IMR-90 (cell line): ENCODE measurements at regions not wholly inside any gene's neighbourhood (a gene's known extent, or its start where the extent isn't known, plus 50 kb on each side); places are given as distances from the start of the nearest gene placed in this dataset.

Experiments
- ATAC-seq: fragments of 200-7000 bp; cut with Tn5 transposase; 2 replicates; pipeline ENCODE4 v1.9.1; 2020; ENCODE audit warnings: low read depth, mild to moderate bottlenecking, moderate library complexity
- BruUV-seq: library from RNA; stranded (reverse); fragments of 400-500 nt; replicated peaks from 2 replicates; lab custom pipeline; 2021; lab: Mats Ljungman, UMichigan
- CTCF ChIA-PET: fragments of 300-600 bp; formaldehyde crosslinking; extraction: SDS; loops from one replicate; lab custom pipeline; 2021; ENCODE audit warnings: antibody characterized with exemption; lab: Yijun Ruan, JAX
- POLR2A ChIA-PET: fragments of 300-600 bp; sonication (Branson Sonifier 250); formaldehyde crosslinking; loops from one replicate; lab custom pipeline; 2022; ENCODE audit warnings: antibody characterized with exemption; ENCODE audit not compliant: unreplicated experiment; lab: Charles Lee
- DNase-seq: peaks from one replicate; pipeline ENCODE4 v3.0.0; 2013
- H2AFZ ChIP-seq: replicated peaks from 2 replicates; pipeline ENCODE3; 2013; ENCODE audit warnings: low read length, mild to moderate bottlenecking; ENCODE audit not compliant: poor library complexity
- H2AK5ac ChIP-seq: 2 replicates; pipeline ENCODE4 v1.6.1; 2013; ENCODE audit warnings: low read depth, low read length, inconsistent platforms
- H2AK9ac ChIP-seq: replicated peaks from 2 replicates; pipeline ENCODE3; 2013; ENCODE audit warnings: mild to moderate bottlenecking, low read depth, low read length, moderate library complexity; ENCODE audit not compliant: poor library complexity
- H2BK120ac ChIP-seq: 2 replicates; pipeline ENCODE4 v1.6.1; 2013; ENCODE audit warnings: low read depth, low read length, inconsistent platforms
- H2BK15ac ChIP-seq: 3 replicates; pipeline ENCODE4 v1.6.1; 2013; ENCODE audit warnings: low read depth, low read length, inconsistent platforms
- H2BK20ac ChIP-seq: 2 replicates; pipeline ENCODE4 v1.6.1; 2013; ENCODE audit warnings: low read depth, mild to moderate bottlenecking, inconsistent platforms, low read length, moderate library complexity
- H2BK5ac ChIP-seq: 2 replicates; pipeline ENCODE4 v1.6.1; 2013; ENCODE audit warnings: mild to moderate bottlenecking, low read depth, low read length, inconsistent platforms; ENCODE audit not compliant: poor library complexity, severe bottlenecking
- H3K14ac ChIP-seq: replicated peaks from 2 replicates; pipeline ENCODE4 v1.6.1; 2013; ENCODE audit warnings: low read depth, low read length, inconsistent platforms
- H3K18ac ChIP-seq: 2 replicates; pipeline ENCODE4 v1.6.1; 2013; ENCODE audit warnings: low read depth, low read length, control low read depth
- H3K23ac ChIP-seq: 2 replicates; pipeline ENCODE4 v1.6.1; 2013; ENCODE audit warnings: low read depth, low read length, inconsistent platforms
- H3K27ac ChIP-seq: 2 replicates; pipeline ENCODE4 v1.5.1; 2013; ENCODE audit warnings: mild to moderate bottlenecking, control low read depth, low read length; ENCODE audit not compliant: insufficient read depth
- H3K27me3 ChIP-seq: 2 replicates; pipeline ENCODE4 v1.6.1; 2013; ENCODE audit warnings: low read length; ENCODE audit not compliant: control insufficient read depth, insufficient read depth
- H3K36me3 ChIP-seq: 2 replicates; pipeline ENCODE4 v1.6.1; 2013; ENCODE audit warnings: low read length, mixed read lengths; ENCODE audit not compliant: control insufficient read depth, insufficient read depth
- H3K4ac ChIP-seq: 2 replicates; pipeline ENCODE4 v1.6.1; 2013; ENCODE audit warnings: low read depth, low read length, inconsistent platforms
- H3K4me1 ChIP-seq: 2 replicates; pipeline ENCODE4 v1.6.1; 2013; ENCODE audit warnings: low read length, mixed read lengths; ENCODE audit not compliant: control insufficient read depth, insufficient read depth
- H3K4me2 ChIP-seq: 2 replicates; pipeline ENCODE4 v1.6.1; 2013; ENCODE audit warnings: low read depth, mild to moderate bottlenecking, control low read depth, low read length, moderate library complexity
- H3K4me3 ChIP-seq: 2 replicates; pipeline ENCODE4 v1.5.1; 2013; ENCODE audit warnings: low read depth, mild to moderate bottlenecking, control low read depth, low read length, moderate library complexity; ENCODE audit not compliant: insufficient read depth
- H3K56ac ChIP-seq: 2 replicates; pipeline ENCODE4 v1.6.1; 2013; ENCODE audit warnings: low read length, inconsistent platforms; ENCODE audit not compliant: insufficient read depth; ENCODE audit errors: extremely low read depth
- H3K79me1 ChIP-seq, 2 experiments: 2 replicates each; pipeline ENCODE4 v1.6.1; 2013; ENCODE audit warnings: low read length in 2 of 2, inconsistent platforms in 1 of 2, low read depth in 1 of 2
- H3K9ac ChIP-seq: 2 replicates; pipeline ENCODE4 v1.6.1; 2013; ENCODE audit warnings: low read depth, low read length, control low read depth
- H3K9me1 ChIP-seq: 2 replicates; pipeline ENCODE4 v1.6.1; 2013; ENCODE audit warnings: low read length, inconsistent platforms; ENCODE audit not compliant: insufficient read depth
- H3K9me3 ChIP-seq: 2 replicates; pipeline ENCODE4 v1.6.1; 2013; ENCODE audit warnings: low read length; ENCODE audit not compliant: control insufficient read depth, insufficient read depth
- H4K20me1 ChIP-seq: 2 replicates; pipeline ENCODE4 v1.6.1; 2013; ENCODE audit warnings: low read length, inconsistent platforms; ENCODE audit not compliant: insufficient read depth
- H4K5ac ChIP-seq: 2 replicates; pipeline ENCODE4 v1.6.1; 2013; ENCODE audit warnings: mild to moderate bottlenecking, low read depth, low read length, control low read depth
- H4K8ac ChIP-seq, 2 experiments: 2 replicates each; pipeline ENCODE4 v1.6.1; 2013; ENCODE audit warnings: low read depth in 2 of 2, low read length in 2 of 2, control low read depth in 1 of 2, inconsistent platforms in 1 of 2
- H4K91ac ChIP-seq: 2 replicates; pipeline ENCODE4 v1.6.1; 2013; ENCODE audit warnings: low read depth, low read length, inconsistent platforms; ENCODE audit not compliant: insufficient read depth
- CHD1 ChIP-seq: IDR thresholded peaks from 2 replicates; pipeline ENCODE4 v1.6.1; 2012; ENCODE audit warnings: low read depth, low read length, improper control_type of control experiment
- FOS ChIP-seq: fragments of 150-350 bp; IDR thresholded peaks from 2 replicates; pipeline ENCODE4 v1.6.1; 2016; ENCODE audit warnings: low read depth, low read length
- MAFK ChIP-seq: IDR thresholded peaks from 2 replicates; pipeline ENCODE4 v1.6.1; 2012; ENCODE audit warnings: low read depth, low read length, improper control_type of control experiment
- MAZ ChIP-seq: IDR thresholded peaks from 2 replicates; pipeline ENCODE4 v1.6.1; 2012; ENCODE audit warnings: low read depth, mild to moderate bottlenecking, low read length, improper control_type of control experiment, moderate library complexity, borderline replicate concordance
- MXI1 ChIP-seq: IDR thresholded peaks from 2 replicates; pipeline ENCODE4 v1.6.1; 2012; ENCODE audit warnings: low read depth, mild to moderate bottlenecking, low read length, moderate library complexity, borderline replicate concordance
- RFX5 ChIP-seq: IDR thresholded peaks from 2 replicates; pipeline ENCODE4 v1.8.0; 2012; ENCODE audit warnings: low read depth, mild to moderate bottlenecking, low read length, moderate library complexity
- SMC3 ChIP-seq: fragments of 150-350 bp; IDR thresholded peaks from 2 replicates; pipeline ENCODE4 v1.6.1; 2016; ENCODE audit warnings: low read depth, mild to moderate bottlenecking, antibody characterized with exemption, low read length, moderate library complexity
- USF2 ChIP-seq: fragments of 150-350 bp; IDR thresholded peaks from 2 replicates; pipeline ENCODE4 v1.6.1; 2017; ENCODE audit warnings: mild to moderate bottlenecking, antibody characterized with exemption, low read length, low read depth
- WGBS, 2 experiments: methylation state at CpG; one replicate each; pipeline versions ENCODE4 v1.1.5 to v1.1.7; 2013; ENCODE audit warnings: missing lambda C conversion rate in 2 of 2; ENCODE audit not compliant: insufficient read length in 1 of 2; ENCODE audit errors: extremely low coverage in 2 of 2; 5-methylcytosine and 5-hydroxymethylcytosine counted together
- dilution Hi-C: fragments of 300-500 bp; cut with HindIII; formaldehyde crosslinking; loops from one replicate; pipeline ENCODE4 v1.14.3; 2018; ENCODE audit warnings: low sequenced_read_pairs; ENCODE audit not compliant: unreplicated experiment
- in situ Hi-C: fragments of 300-500 bp; cut with MboI; formaldehyde crosslinking; loops from 3 replicates; pipeline ENCODE4 v1.14.3; 2019; ENCODE audit warnings: low sequenced_read_pairs, inconsistent platforms, mixed read lengths
- intact Hi-C: fragments of 100-400 bp; cut with micrococcal nuclease; formaldehyde crosslinking; loops from 2 replicates; pipeline ENCODE4 v1.10.0; 2022
- TF ChIP-seq, protein P1 (sequence below): fragments of 150-350 bp; IDR thresholded peaks from 2 replicates; pipeline ENCODE4 v1.6.1; 2016; ENCODE audit warnings: low read depth, mild to moderate bottlenecking, low read length, moderate library complexity, borderline replicate concordance

GRCh38 chr3:23044463-23044862 lies 158.7 kb upstream of the UBE2E2 start:
- Histone ChIP-seq H3K9ac (no peak overlapping the region), H3K23ac (no peak overlapping the region), H2BK20ac (no peak overlapping the region), H4K5ac (no peak overlapping the region), H3K14ac (no peak overlapping the region), H3K27me3 (no peaks in the 10 kb centered on the region; the same call in 1 of the 2 replicates), H3K4me3 (no peak overlapping the region), H3K79me1 (no peaks in the 10 kb centered on the region), H3K4me2 (no peak overlapping the region), H3K4me1 (no peaks in the 10 kb centered on the region), H2AFZ (no peak overlapping the region), H4K20me1 (no peaks in the 10 kb centered on the region), H2AK9ac (no peak overlapping the region), H2AK5ac (no peak overlapping the region), H2BK120ac (no peak overlapping the region), H2BK5ac (no peak overlapping the region), H3K9me1 (no peaks in the 10 kb centered on the region), H3K56ac (no peak overlapping the region), H3K4ac (no peak overlapping the region), H2BK15ac (no peak overlapping the region), H3K9me3 (no peaks in the 10 kb centered on the region), H3K27ac (no peak overlapping the region), H3K36me3 (no peaks in the 10 kb centered on the region), H4K91ac (no peak overlapping the region), H3K18ac (no peak overlapping the region), H4K8ac (no peak overlapping the region)
- BruUV-seq = no TSS peak
- DNase-seq (no peak), ATAC-seq (no peak)
- no CpG with 5 or more reads among the region's 1 CpG for WGBS, 2 experiments
- ChIA-PET CTCF (no interaction called here), POLR2A (no interaction called here)
- no peak for TF ChIP-seq MXI1
- TF ChIP-seq SMC3 = no peak
- TF ChIP-seq, protein P1, sequence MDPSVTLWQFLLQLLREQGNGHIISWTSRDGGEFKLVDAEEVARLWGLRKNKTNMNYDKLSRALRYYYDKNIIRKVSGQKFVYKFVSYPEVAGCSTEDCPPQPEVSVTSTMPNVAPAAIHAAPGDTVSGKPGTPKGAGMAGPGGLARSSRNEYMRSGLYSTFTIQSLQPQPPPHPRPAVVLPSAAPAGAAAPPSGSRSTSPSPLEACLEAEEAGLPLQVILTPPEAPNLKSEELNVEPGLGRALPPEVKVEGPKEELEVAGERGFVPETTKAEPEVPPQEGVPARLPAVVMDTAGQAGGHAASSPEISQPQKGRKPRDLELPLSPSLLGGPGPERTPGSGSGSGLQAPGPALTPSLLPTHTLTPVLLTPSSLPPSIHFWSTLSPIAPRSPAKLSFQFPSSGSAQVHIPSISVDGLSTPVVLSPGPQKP = no peak
- TF ChIP-seq MAFK = no peak
- no peak for TF ChIP-seq MAZ
- TF ChIP-seq USF2 = no peak
- no peak for TF ChIP-seq FOS
- TF ChIP-seq RFX5 = no peak
- TF ChIP-seq CHD1 = no peak
- dilution Hi-C loops = no loop called here
- intact Hi-C loops = no loop called here
- in situ Hi-C loops = no loop called here
